ENCODE measurements at regions not wholly inside any gene's neighbourhood (a gene's known extent, or its start where the extent isn't known, plus 50 kb on each side); places are given as distances from the start of the nearest gene placed in this dataset.

- TF ChIP-seq REST (IDR thresholded peaks at IDR 0.05; ENCODE audit: unreplicated experiment) (no peak), JUNB (IDR thresholded peaks at IDR 0.05; ENCODE audit: unreplicated experiment) (no peak), ZNF114 (CRISPR knock-in tag; IDR thresholded peaks at IDR 0.05) (no peak), POLR2AphosphoS5 (IDR thresholded peaks at IDR 0.05; ENCODE audit: low read depth) (no peak), ZNF331 (CRISPR knock-in tag; IDR thresholded peaks at IDR 0.05; ENCODE audit: low read depth) (no peak)
- TF ChIP-seq, protein P1, sequence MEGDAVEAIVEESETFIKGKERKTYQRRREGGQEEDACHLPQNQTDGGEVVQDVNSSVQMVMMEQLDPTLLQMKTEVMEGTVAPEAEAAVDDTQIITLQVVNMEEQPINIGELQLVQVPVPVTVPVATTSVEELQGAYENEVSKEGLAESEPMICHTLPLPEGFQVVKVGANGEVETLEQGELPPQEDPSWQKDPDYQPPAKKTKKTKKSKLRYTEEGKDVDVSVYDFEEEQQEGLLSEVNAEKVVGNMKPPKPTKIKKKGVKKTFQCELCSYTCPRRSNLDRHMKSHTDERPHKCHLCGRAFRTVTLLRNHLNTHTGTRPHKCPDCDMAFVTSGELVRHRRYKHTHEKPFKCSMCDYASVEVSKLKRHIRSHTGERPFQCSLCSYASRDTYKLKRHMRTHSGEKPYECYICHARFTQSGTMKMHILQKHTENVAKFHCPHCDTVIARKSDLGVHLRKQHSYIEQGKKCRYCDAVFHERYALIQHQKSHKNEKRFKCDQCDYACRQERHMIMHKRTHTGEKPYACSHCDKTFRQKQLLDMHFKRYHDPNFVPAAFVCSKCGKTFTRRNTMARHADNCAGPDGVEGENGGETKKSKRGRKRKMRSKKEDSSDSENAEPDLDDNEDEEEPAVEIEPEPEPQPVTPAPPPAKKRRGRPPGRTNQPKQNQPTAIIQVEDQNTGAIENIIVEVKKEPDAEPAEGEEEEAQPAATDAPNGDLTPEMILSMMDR (conservative IDR thresholded peaks at IDR 0.05; ENCODE audit: low read depth in 2 of 2), result no peak
These were observed 499.6 kb upstream of the JARID2 start (continued) for GRCh38 chr6:14746139-14746837.

GRCh38 chr6:14747881-14748520 is 497.9 kb upstream of the JARID2 start:
- Histone ChIP-seq H3F3A (replicated peaks; ENCODE audit: low read depth) (no peaks in the 10 kb centered on the region), H3K4me1 (ENCODE audit: insufficient read depth) (no peaks in the 10 kb centered on the region; the same call in 1 of the 2 replicates), H3K36me3 (ENCODE audit: insufficient read depth) (no peaks in the 10 kb centered on the region), H3K4me2 (no peak overlapping the region), H2AFZ (no peak overlapping the region), H3K9me2 (ENCODE audit: insufficient read depth) (0 out of 2 replicates have a peak, but pooled peaks cover 3% of the 10 kb centered on the region), H3K4me3 (no peak overlapping the region), H3K79me2 (replicated peaks; ENCODE audit: insufficient read depth) (no peaks in the 10 kb centered on the region), H3K27me3 (ENCODE audit: insufficient read depth) (no peaks in the 10 kb centered on the region), H3K27ac (ENCODE audit: low read depth) (no peak overlapping the region), H4K20me1 (replicated peaks; ENCODE audit: insufficient read depth) (no peaks in the 10 kb centered on the region)
- Mint-ChIP-seq H3K27ac (no peak overlapping the region), H3K9me3 (peaks cover 2% of the 10 kb centered on the region; the same call in 1 of the 3 replicates), H3K27me3 (ENCODE audit: insufficient read depth, low read depth, poor library complexity) (no peaks in the 10 kb centered on the region), H3K4me3 (no peak overlapping the region), H3K36me3 (ENCODE audit: low read depth) (no peaks in the 10 kb centered on the region), H3K4me1 (no peaks in the 10 kb centered on the region; the same call in 2 of the 3 replicates)
- DNase-seq (ENCODE audit: low spot score), result no peak
- TF ChIP-seq ZNF331 (CRISPR knock-in tag; IDR thresholded peaks at IDR 0.05; ENCODE audit: low read depth) (no peak), POLR2AphosphoS5 (IDR thresholded peaks at IDR 0.05; ENCODE audit: low read depth) (no peak)
- TF ChIP-seq, protein P2, sequence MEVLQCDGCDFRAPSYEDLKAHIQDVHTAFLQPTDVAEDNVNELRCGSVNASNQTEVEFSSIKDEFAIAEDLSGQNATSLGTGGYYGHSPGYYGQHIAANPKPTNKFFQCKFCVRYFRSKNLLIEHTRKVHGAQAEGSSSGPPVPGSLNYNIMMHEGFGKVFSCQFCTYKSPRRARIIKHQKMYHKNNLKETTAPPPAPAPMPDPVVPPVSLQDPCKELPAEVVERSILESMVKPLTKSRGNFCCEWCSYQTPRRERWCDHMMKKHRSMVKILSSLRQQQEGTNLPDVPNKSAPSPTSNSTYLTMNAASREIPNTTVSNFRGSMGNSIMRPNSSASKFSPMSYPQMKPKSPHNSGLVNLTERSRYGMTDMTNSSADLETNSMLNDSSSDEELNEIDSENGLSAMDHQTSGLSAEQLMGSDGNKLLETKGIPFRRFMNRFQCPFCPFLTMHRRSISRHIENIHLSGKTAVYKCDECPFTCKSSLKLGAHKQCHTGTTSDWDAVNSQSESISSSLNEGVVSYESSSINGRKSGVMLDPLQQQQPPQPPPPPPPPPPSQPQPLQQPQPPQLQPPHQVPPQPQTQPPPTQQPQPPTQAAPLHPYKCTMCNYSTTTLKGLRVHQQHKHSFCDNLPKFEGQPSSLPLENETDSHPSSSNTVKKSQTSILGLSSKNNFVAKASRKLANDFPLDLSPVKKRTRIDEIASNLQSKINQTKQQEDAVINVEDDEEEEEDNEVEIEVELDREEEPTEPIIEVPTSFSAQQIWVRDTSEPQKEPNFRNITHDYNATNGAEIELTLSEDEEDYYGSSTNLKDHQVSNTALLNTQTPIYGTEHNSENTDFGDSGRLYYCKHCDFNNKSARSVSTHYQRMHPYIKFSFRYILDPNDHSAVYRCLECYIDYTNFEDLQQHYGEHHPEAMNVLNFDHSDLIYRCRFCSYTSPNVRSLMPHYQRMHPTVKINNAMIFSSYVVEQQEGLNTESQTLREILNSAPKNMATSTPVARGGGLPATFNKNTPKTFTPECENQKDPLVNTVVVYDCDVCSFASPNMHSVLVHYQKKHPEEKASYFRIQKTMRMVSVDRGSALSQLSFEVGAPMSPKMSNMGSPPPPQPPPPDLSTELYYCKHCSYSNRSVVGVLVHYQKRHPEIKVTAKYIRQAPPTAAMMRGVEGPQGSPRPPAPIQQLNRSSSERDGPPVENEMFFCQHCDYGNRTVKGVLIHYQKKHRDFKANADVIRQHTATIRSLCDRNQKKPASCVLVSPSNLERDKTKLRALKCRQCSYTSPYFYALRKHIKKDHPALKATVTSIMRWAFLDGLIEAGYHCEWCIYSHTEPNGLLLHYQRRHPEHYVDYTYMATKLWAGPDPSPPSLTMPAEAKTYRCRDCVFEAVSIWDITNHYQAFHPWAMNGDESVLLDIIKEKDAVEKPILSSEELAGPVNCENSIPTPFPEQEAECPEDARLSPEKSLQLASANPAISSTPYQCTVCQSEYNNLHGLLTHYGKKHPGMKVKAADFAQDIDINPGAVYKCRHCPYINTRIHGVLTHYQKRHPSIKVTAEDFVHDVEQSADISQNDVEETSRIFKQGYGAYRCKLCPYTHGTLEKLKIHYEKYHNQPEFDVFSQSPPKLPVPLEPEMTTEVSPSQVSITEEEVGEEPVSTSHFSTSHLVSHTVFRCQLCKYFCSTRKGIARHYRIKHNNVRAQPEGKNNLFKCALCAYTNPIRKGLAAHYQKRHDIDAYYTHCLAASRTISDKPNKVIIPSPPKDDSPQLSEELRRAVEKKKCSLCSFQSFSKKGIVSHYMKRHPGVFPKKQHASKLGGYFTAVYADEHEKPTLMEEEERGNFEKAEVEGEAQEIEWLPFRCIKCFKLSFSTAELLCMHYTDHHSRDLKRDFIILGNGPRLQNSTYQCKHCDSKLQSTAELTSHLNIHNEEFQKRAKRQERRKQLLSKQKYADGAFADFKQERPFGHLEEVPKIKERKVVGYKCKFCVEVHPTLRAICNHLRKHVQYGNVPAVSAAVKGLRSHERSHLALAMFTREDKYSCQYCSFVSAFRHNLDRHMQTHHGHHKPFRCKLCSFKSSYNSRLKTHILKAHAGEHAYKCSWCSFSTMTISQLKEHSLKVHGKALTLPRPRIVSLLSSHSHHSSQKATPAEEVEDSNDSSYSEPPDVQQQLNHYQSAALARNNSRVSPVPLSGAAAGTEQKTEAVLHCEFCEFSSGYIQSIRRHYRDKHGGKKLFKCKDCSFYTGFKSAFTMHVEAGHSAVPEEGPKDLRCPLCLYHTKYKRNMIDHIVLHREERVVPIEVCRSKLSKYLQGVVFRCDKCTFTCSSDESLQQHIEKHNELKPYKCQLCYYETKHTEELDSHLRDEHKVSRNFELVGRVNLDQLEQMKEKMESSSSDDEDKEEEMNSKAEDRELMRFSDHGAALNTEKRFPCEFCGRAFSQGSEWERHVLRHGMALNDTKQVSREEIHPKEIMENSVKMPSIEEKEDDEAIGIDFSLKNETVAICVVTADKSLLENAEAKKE (CRISPR knock-in tag; IDR thresholded peaks at IDR 0.05), result no peak
- TF ChIP-seq, protein P1 (conservative IDR thresholded peaks at IDR 0.05; ENCODE audit: low read depth in 2 of 2), result no peak
- ATAC-seq, result no peak
